Mammary epithelial cell (primary cell): ENCODE measurements at regions not wholly inside any gene's neighbourhood (a gene's known extent, or its start where the extent isn't known, plus 50 kb on each side); places are given as distances from the start of the nearest gene placed in this dataset.

ENCODE experiments used
- EZH2 ChIP-seq: IDR thresholded peaks from 2 replicates; pipeline ENCODE4 v1.6.1; 2012; ENCODE audit warnings: low read length, inconsistent platforms, borderline replicate concordance
- TF ChIP-seq, protein P1 (sequence below), 2 donors: IDR thresholded peaks in 1 of 2; conservative IDR thresholded peaks in 1 of 2; 2 replicates each; pipeline ENCODE4 v1.5.1; 2011 to 2012; ENCODE audit warnings: inconsistent platforms in 2 of 2, low read length in 2 of 2, mild to moderate bottlenecking in 2 of 2, control low read depth in 1 of 2, low read depth in 1 of 2; ENCODE audit not compliant: insufficient read depth in 1 of 2; ENCODE audit errors: extremely low read depth in 1 of 2

DNA sequence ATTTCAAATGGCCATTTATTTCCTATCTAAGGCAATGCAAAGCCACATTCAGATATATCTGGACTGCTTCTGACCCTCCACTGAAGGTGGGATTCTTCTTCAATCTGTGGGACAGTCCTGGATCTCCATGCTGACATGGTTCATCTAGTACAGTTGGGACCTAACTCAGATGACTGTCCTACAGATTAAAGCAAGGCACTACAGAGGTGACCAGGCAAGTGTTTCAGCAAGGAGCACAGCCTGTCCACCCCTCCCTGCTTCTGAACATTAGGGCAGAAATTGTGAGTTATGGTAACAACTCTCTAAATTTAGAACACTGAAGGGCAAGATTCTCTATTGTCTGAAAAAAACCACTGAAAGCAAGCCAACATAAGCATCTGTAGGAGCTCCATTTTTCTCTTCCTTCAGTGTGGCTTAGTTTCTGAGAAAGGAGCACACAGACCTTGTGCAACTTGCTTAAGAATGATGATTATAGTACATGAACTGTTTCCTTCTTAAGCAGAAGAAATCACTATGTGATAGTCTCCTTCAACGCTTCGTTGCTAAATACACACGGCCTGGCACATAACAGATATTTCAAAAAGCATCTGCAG lies 62.9 kb upstream of the BARX1 start:
- TF ChIP-seq EZH2, result no peak
- TF ChIP-seq, protein P1, sequence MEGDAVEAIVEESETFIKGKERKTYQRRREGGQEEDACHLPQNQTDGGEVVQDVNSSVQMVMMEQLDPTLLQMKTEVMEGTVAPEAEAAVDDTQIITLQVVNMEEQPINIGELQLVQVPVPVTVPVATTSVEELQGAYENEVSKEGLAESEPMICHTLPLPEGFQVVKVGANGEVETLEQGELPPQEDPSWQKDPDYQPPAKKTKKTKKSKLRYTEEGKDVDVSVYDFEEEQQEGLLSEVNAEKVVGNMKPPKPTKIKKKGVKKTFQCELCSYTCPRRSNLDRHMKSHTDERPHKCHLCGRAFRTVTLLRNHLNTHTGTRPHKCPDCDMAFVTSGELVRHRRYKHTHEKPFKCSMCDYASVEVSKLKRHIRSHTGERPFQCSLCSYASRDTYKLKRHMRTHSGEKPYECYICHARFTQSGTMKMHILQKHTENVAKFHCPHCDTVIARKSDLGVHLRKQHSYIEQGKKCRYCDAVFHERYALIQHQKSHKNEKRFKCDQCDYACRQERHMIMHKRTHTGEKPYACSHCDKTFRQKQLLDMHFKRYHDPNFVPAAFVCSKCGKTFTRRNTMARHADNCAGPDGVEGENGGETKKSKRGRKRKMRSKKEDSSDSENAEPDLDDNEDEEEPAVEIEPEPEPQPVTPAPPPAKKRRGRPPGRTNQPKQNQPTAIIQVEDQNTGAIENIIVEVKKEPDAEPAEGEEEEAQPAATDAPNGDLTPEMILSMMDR (conservative IDR thresholded peaks at IDR 0.05 in 1 of 2, IDR thresholded peaks at IDR 0.05 in 1 of 2; ENCODE audit: extremely low read depth in 1 of 2, insufficient read depth in 1 of 2, low read depth in 1 of 2, low read length in 2 of 2), result no peak
